ENCODE measurements at regions not wholly inside any gene's neighbourhood (a gene's known extent, or its start where the extent isn't known, plus 50 kb on each side); places are given as distances from the start of the nearest gene placed in this dataset.
"Not testable (repeated sequence)": the region's sequence is repeated elsewhere in the genome, so short reads cannot be mapped to it uniquely, and the experiment has no call there.

DNA sequence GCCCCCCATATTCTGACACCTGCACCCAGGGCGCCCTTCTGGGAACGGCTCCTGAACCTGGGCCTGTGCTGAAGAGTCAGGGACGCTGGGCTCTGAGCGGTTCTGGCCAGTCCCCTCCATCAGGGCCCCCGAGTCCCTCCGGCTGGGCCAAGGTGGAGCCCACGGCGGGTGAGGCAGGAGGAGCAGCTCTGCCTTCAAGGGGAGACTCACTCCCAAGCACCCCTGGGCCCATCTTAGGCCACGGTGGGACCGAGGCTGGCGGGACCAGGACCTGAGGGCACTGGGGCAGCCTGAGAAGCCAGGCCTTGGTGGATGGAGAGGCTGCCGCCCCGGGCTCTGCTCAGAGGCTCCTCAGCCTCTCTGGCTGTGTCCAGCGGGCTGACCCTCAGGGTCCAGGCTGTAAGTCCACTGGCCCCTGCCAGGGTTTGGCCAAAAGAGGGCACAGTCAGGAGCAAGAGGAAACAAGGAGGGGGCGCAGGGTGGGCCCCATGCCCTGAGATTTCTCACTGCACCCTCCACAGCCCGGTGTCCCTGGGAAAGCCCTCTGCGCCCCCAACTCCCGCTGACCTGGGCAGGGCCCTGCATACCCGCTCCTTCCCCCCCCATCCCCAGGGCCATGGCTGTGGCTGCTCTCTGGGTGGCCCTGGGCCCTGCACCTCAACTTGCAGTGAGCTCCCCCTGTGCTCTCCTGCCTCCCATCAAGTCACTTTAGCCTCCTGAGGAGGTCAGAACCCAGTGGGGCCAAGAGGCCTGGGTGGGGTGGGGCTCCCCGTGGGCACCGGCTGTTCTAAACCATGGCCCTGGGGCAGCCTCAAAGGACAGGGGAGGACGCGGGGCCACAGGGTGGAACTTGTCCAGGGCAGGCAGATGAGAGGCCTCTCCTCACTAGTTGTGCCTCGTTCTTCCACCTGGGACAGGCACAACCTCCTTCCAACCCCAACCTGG is 266.4 kb upstream of the SFSWAP start:
- TF ChIP-seq, protein P1, sequence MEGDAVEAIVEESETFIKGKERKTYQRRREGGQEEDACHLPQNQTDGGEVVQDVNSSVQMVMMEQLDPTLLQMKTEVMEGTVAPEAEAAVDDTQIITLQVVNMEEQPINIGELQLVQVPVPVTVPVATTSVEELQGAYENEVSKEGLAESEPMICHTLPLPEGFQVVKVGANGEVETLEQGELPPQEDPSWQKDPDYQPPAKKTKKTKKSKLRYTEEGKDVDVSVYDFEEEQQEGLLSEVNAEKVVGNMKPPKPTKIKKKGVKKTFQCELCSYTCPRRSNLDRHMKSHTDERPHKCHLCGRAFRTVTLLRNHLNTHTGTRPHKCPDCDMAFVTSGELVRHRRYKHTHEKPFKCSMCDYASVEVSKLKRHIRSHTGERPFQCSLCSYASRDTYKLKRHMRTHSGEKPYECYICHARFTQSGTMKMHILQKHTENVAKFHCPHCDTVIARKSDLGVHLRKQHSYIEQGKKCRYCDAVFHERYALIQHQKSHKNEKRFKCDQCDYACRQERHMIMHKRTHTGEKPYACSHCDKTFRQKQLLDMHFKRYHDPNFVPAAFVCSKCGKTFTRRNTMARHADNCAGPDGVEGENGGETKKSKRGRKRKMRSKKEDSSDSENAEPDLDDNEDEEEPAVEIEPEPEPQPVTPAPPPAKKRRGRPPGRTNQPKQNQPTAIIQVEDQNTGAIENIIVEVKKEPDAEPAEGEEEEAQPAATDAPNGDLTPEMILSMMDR (IDR thresholded peaks at IDR 0.05), result no peak
- TF ChIP-seq POLR2A (IDR thresholded peaks at IDR 0.05), result no peak
- 73 to 74% methylated on average over 7 to 23 of the region's 24 CpGs for WGBS, 2 donors
- no peaks in the 10 kb centered on the region for H3K27me3 ChIP-seq
- no peaks in the 10 kb centered on the region for H3K36me3 ChIP-seq (replicated peaks in 1 of 2; ENCODE audit: insufficient read depth in 1 of 2, low read depth in 2 of 2)
- no peak overlapping the region for H3K27ac ChIP-seq
- H3K4me3 ChIP-seq, result no peak overlapping the region
- H3K9me3 ChIP-seq, result no peaks in the 10 kb centered on the region
- intact Hi-C loops (cut with DNase I), result no loop called here
- ATAC-seq, result no peak
- H3K4me1 ChIP-seq, result no peaks in the 10 kb centered on the region
- DNase-seq, result no peak

DNA sequence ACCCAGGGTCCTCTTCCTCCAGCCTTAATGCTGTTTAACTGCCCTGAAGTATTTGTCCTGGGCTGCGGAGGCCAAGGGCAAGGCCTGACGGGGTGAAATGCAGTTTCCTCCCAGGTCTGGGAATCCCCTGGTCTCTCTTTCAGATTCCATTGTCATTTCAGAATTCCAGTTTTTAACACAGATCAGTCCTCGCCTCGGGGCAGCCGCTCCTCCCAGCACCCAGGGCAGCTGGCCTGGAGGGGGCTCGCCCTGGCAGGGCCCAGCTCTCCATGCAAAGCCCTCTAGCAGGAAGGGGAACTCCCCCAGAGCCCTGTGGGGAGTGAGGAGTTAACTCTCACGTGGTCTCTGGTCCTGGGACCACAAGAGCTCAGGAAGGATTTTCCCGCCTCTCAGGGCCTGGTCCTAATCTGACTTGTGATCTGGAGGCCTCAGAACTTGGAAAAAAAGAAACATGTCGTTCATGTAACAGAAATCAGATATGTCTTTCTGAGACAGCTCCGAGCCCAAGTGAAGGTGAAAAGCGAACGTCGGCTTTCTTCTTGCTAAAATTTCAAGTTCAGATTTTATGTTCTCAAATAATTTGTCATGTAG is 265.6 kb upstream of the SFSWAP start:
- ATAC-seq (no peak), DNase-seq (no peak)
- Histone ChIP-seq H3K27ac (no peak overlapping the region), H3K9me3 (no peaks in the 10 kb centered on the region), H3K27me3 (no peaks in the 10 kb centered on the region), H3K4me1 (no peaks in the 10 kb centered on the region), H3K36me3 (replicated peaks in 1 of 2; ENCODE audit: insufficient read depth in 1 of 2, low read depth in 2 of 2) (no peaks in the 10 kb centered on the region), H3K4me3 (no peak overlapping the region)
- intact Hi-C loops (cut with DNase I), result no loop called here
- WGBS, 2 donors, result 38 to 48% methylated on average over 12 of the region's 13 CpGs
- no peak for TF ChIP-seq POLR2A (IDR thresholded peaks at IDR 0.05)
- TF ChIP-seq, protein P1 (IDR thresholded peaks at IDR 0.05), result no peak

GRCh38 chr12:131445795-131446194 is 265.1 kb upstream of the SFSWAP start:
- H3K9me3 ChIP-seq, result no peaks in the 10 kb centered on the region
- no peak overlapping the region for H3K4me3 ChIP-seq
- 14 to 20% methylated on average over 4 to 12 of the region's 12 CpGs for WGBS, 2 donors
- H3K27me3 ChIP-seq, result no peaks in the 10 kb centered on the region
- no peak for TF ChIP-seq POLR2A (IDR thresholded peaks at IDR 0.05)
- TF ChIP-seq, protein P1 (IDR thresholded peaks at IDR 0.05), result no peak
- intact Hi-C loops (cut with DNase I), result no loop called here
- H3K36me3 ChIP-seq (replicated peaks in 1 of 2; ENCODE audit: insufficient read depth in 1 of 2, low read depth in 2 of 2), result no peaks in the 10 kb centered on the region
- DNase-seq (no peak), ATAC-seq (no peak)
- no peaks in the 10 kb centered on the region for H3K4me1 ChIP-seq
- no peak overlapping the region for H3K27ac ChIP-seq

DNA sequence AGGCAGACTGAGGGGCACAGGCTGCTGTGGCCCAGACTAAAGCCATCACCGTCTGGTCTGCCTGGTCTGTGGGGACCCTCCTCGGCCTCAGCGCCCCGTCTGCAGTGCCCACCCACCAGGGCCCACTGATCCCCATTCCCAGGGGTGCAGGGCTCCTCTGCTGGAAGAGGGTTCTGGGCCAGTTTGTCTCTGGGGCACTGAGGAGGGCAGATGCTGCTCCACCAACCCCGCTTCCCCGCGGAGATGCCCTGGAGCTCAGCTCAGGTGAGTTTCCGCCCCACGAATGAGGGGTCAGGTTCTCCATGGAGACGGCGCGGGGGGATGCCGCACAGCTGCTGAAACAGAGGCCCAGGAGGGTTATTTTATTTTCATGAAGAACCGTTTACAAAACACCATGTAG is 263.3 kb upstream of the SFSWAP start:
- H3K27me3 ChIP-seq; H3K4me1 ChIP-seq; DNase-seq; H3K9me3 ChIP-seq; H3K36me3 ChIP-seq (replicated peaks in 1 of 2; ENCODE audit: insufficient read depth in 1 of 2, low read depth in 2 of 2); ATAC-seq; H3K27ac ChIP-seq; intact Hi-C loops (cut with DNase I); H3K4me3 ChIP-seq: not testable (repeated sequence)
- 75 to 91% methylated on average over 11 to 13 of the region's 14 CpGs for WGBS, 2 donors

- ATAC-seq (no peak), DNase-seq (no peak)
- no peak for TF ChIP-seq POLR2A (IDR thresholded peaks at IDR 0.05)
- TF ChIP-seq, protein P1 (IDR thresholded peaks at IDR 0.05), result no peak
- no peaks in the 10 kb centered on the region for H3K27me3 ChIP-seq
- no peaks in the 10 kb centered on the region for H3K4me1 ChIP-seq
- no peak overlapping the region for H3K27ac ChIP-seq
- no peaks in the 10 kb centered on the region for H3K36me3 ChIP-seq (replicated peaks in 1 of 2; ENCODE audit: insufficient read depth in 1 of 2, low read depth in 2 of 2)
- intact Hi-C loops (cut with DNase I), result no loop called here
- H3K9me3 ChIP-seq, result no peaks in the 10 kb centered on the region
- WGBS, 2 donors, result 66 to 74% methylated on average over 13 of the region's 13 CpGs
- H3K4me3 ChIP-seq, result no peak overlapping the region
Measured at GRCh38 chr12:131448254-131448795, 262.6 kb upstream of the SFSWAP start.
